ENCODE measurements at regions not wholly inside any gene's neighbourhood (a gene's known extent, or its start where the extent isn't known, plus 50 kb on each side); places are given as distances from the start of the nearest gene placed in this dataset.

- no peaks in the 10 kb centered on the region for H3K36me3 Mint-ChIP-seq
- H3K27ac Mint-ChIP-seq, result no peak overlapping the region
- no peak overlapping the region for H3K4me3 ChIP-seq
- no peaks in the 10 kb centered on the region for H3K4me1 ChIP-seq
- H2AFZ ChIP-seq (replicated peaks), result no peak overlapping the region
- H3K27ac ChIP-seq, result no peak overlapping the region
- H3K27me3 Mint-ChIP-seq (ENCODE audit: insufficient read depth, low read depth), result no peaks in the 10 kb centered on the region
- DNase-seq (ENCODE audit: low spot score), result no peak
- no peak overlapping the region for H3K4me2 ChIP-seq
- TF ChIP-seq CTCF (IDR thresholded peaks at IDR 0.05), result no peak
- no peaks in the 10 kb centered on the region for H3K4me1 Mint-ChIP-seq
- no peaks in the 10 kb centered on the region for H3K36me3 ChIP-seq
- H4K20me1 ChIP-seq (ENCODE audit: low read depth), result no peaks in the 10 kb centered on the region
- no peaks in the 10 kb centered on the region for H3F3A ChIP-seq (ENCODE audit: low read depth)
- no peaks in the 10 kb centered on the region for H3K9me3 ChIP-seq (ENCODE audit: low read depth)
- no peaks in the 10 kb centered on the region for H3K27me3 ChIP-seq
- H3K4me3 Mint-ChIP-seq, result no peak overlapping the region
- no peaks in the 10 kb centered on the region for H3K79me2 ChIP-seq (ENCODE audit: low read depth)
- no peak overlapping the region for H3K9ac ChIP-seq
- H3K9me3 Mint-ChIP-seq, result peaks cover 2% of the 10 kb centered on the region
These were observed 746.4 kb downstream of the MTRR start for GRCh38 chr5:8615142-8615858.

GRCh38 chr5:8628521-8628920, 759.6 kb downstream of the MTRR start:
- Histone ChIP-seq H2AFZ (replicated peaks) (no peak overlapping the region), H3K79me2 (ENCODE audit: low read depth) (no peaks in the 10 kb centered on the region), H3K4me3 (no peak overlapping the region), H3F3A (ENCODE audit: low read depth) (no peaks in the 10 kb centered on the region), H3K36me3 (no peaks in the 10 kb centered on the region), H3K27ac (no peak overlapping the region), H3K27me3 (no peaks in the 10 kb centered on the region), H4K20me1 (ENCODE audit: low read depth) (no peaks in the 10 kb centered on the region), H3K9ac (no peak overlapping the region), H3K9me3 (ENCODE audit: low read depth) (no peaks in the 10 kb centered on the region), H3K4me2 (no peak overlapping the region), H3K4me1 (no peaks in the 10 kb centered on the region)
- no peak for DNase-seq (ENCODE audit: low spot score)
- peaks cover 2% of the 10 kb centered on the region for H3K27me3 Mint-ChIP-seq (ENCODE audit: insufficient read depth, low read depth)
- TF ChIP-seq EZH2 (IDR thresholded peaks at IDR 0.05) (no peak), EZH2phosphoT487 (IDR thresholded peaks at IDR 0.05) (no peak), CTCF (IDR thresholded peaks at IDR 0.05) (no peak)
- H3K36me3 Mint-ChIP-seq, result no peaks in the 10 kb centered on the region
- H3K4me3 Mint-ChIP-seq, result no peak overlapping the region
- H3K9me3 Mint-ChIP-seq, result peaks cover 4% of the 10 kb centered on the region
- peaks cover 2% of the 10 kb centered on the region for H3K4me1 Mint-ChIP-seq
- no peak overlapping the region for H3K27ac Mint-ChIP-seq

GRCh38 chr5:8633259-8633658, 764.3 kb downstream of the MTRR start:
- Mint-ChIP-seq H3K4me3 (no peak overlapping the region), H3K27ac (no peak overlapping the region), H3K9me3 (peaks cover 4% of the 10 kb centered on the region), H3K27me3 (ENCODE audit: insufficient read depth, low read depth) (peaks cover 2% of the 10 kb centered on the region), H3K4me1 (peaks cover 8% of the 10 kb centered on the region), H3K36me3 (no peaks in the 10 kb centered on the region)
- Histone ChIP-seq H3K27me3 (no peaks in the 10 kb centered on the region), H3K79me2 (ENCODE audit: low read depth) (no peaks in the 10 kb centered on the region), H3K9me3 (ENCODE audit: low read depth) (no peaks in the 10 kb centered on the region), H3K4me2 (no peak overlapping the region), H3F3A (ENCODE audit: low read depth) (no peaks in the 10 kb centered on the region), H3K4me1 (no peaks in the 10 kb centered on the region), H2AFZ (replicated peaks) (no peak overlapping the region), H4K20me1 (ENCODE audit: low read depth) (no peaks in the 10 kb centered on the region), H3K9ac (no peak overlapping the region), H3K4me3 (no peak overlapping the region), H3K27ac (no peak overlapping the region), H3K36me3 (peaks cover 6% of the 10 kb centered on the region)
- TF ChIP-seq EZH2phosphoT487 (IDR thresholded peaks at IDR 0.05) (no peak), EZH2 (IDR thresholded peaks at IDR 0.05) (no peak), CTCF (IDR thresholded peaks at IDR 0.05) (no peak)
- no peak for DNase-seq (ENCODE audit: low spot score)
